HEK293T (cell line): ENCODE measurements at regions not wholly inside any gene's neighbourhood (a gene's known extent, or its start where the extent isn't known, plus 50 kb on each side); places are given as distances from the start of the nearest gene placed in this dataset.

Experiments used
- CTCF ChIA-PET: fragments of 350-600 bp; formaldehyde crosslinking; extraction: SDS; loops from one replicate; lab custom pipeline; 2021; ENCODE audit warnings: antibody characterized with exemption, inconsistent platforms; lab: Yijun Ruan, JAX
- POLR2A ChIA-PET: fragments of 350-600 bp; formaldehyde crosslinking; extraction: SDS; loops from one replicate; lab custom pipeline; 2020; ENCODE audit warnings: antibody characterized with exemption, inconsistent platforms; lab: Yijun Ruan, JAX
- DNase-seq: peaks from one replicate; pipeline ENCODE4 v3.0.0; 2012; ENCODE audit warnings: mixed read lengths; ENCODE audit errors: extremely low spot score
- ARNT ChIP-seq: fragments of 450-650 bp; IDR thresholded peaks from 2 replicates; pipeline ENCODE4 v1.6.1; 2017; ENCODE audit warnings: mild to moderate bottlenecking
- BHLHE40 ChIP-seq: fragments of 450-650 bp; IDR thresholded peaks from 2 replicates; pipeline ENCODE4 v1.6.1; 2016; ENCODE audit warnings: mild to moderate bottlenecking, moderate library complexity, borderline replicate concordance
- CTBP1 ChIP-seq: fragments of 450-650 bp; IDR thresholded peaks from 2 replicates; pipeline ENCODE4 v1.6.1; 2016; ENCODE audit warnings: borderline replicate concordance
- ELF4 ChIP-seq: fragments of 450-650 bp; IDR thresholded peaks from 2 replicates; pipeline ENCODE4 v1.6.1; 2017; ENCODE audit warnings: antibody characterized with exemption
- FOXA1 ChIP-seq: fragments of 450-650 bp; IDR thresholded peaks from 2 replicates; pipeline ENCODE4 v1.6.1; 2016; ENCODE audit warnings: mild to moderate bottlenecking
- FOXK2 ChIP-seq: fragments of 450-650 bp; IDR thresholded peaks from 2 replicates; pipeline ENCODE4 v1.6.1; 2016; ENCODE audit warnings: mild to moderate bottlenecking
- FOXM1 ChIP-seq: fragments of 450-650 bp; IDR thresholded peaks from 2 replicates; pipeline ENCODE4 v1.6.1; 2017; ENCODE audit warnings: mild to moderate bottlenecking, borderline replicate concordance
- HDGF ChIP-seq: fragments of 450-650 bp; IDR thresholded peaks from 2 replicates; pipeline ENCODE4 v1.6.1; 2017; ENCODE audit warnings: antibody characterized with exemption, borderline replicate concordance
- L3MBTL2 ChIP-seq: fragments of 450-650 bp; conservative IDR thresholded peaks from 2 replicates; pipeline ENCODE4 v1.6.1; 2016; ENCODE audit warnings: mild to moderate bottlenecking
- LEF1 ChIP-seq: fragments of 450-650 bp; IDR thresholded peaks from 2 replicates; pipeline ENCODE4 v1.6.1; 2017; ENCODE audit warnings: mild to moderate bottlenecking, borderline replicate concordance
- NFRKB ChIP-seq: fragments of 450-650 bp; IDR thresholded peaks from 2 replicates; pipeline ENCODE4 v1.6.1; 2016; ENCODE audit warnings: mild to moderate bottlenecking, moderate library complexity
- SP1 ChIP-seq: fragments of 450-650 bp; IDR thresholded peaks from 2 replicates; pipeline ENCODE4 v1.6.1; 2017
- SUZ12 ChIP-seq: fragments of 450-650 bp; IDR thresholded peaks from 2 replicates; pipeline ENCODE4 v1.6.1; 2016; ENCODE audit warnings: mild to moderate bottlenecking
- TARDBP ChIP-seq: fragments of 450-650 bp; IDR thresholded peaks from 2 replicates; pipeline ENCODE4 v1.6.1; 2016
- ZNF384 ChIP-seq: fragments of 450-650 bp; IDR thresholded peaks from 2 replicates; pipeline ENCODE4 v1.6.1; 2016
- TF ChIP-seq, protein P1 (sequence below): fragments of 450-650 bp; IDR thresholded peaks from 2 replicates; pipeline ENCODE4 v1.6.1; 2016

GRCh38 chr5:2415678-2416077 is 335.8 kb downstream of the IRX2 start:
- no peak for TF ChIP-seq FOXM1
- TF ChIP-seq NFRKB, result no peak
- TF ChIP-seq, protein P1, sequence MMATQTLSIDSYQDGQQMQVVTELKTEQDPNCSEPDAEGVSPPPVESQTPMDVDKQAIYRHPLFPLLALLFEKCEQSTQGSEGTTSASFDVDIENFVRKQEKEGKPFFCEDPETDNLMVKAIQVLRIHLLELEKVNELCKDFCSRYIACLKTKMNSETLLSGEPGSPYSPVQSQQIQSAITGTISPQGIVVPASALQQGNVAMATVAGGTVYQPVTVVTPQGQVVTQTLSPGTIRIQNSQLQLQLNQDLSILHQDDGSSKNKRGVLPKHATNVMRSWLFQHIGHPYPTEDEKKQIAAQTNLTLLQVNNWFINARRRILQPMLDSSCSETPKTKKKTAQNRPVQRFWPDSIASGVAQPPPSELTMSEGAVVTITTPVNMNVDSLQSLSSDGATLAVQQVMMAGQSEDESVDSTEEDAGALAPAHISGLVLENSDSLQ, result no peak
- no peak for TF ChIP-seq FOXK2
- TF ChIP-seq CTBP1, result no peak
- TF ChIP-seq SP1, result no peak
- TF ChIP-seq HDGF, result no peak
- no peak for TF ChIP-seq TARDBP
- no peak for TF ChIP-seq FOXA1
- TF ChIP-seq LEF1, result no peak
- POLR2A ChIA-PET, result no interaction called here
- CTCF ChIA-PET, result no interaction called here
- no peak for DNase-seq

GRCh38 chr5:2410451-2410850 is 341.0 kb downstream of the IRX2 start:
- DNase-seq, result no peak
- ChIA-PET POLR2A (no interaction called here), CTCF (no interaction called here)
- TF ChIP-seq L3MBTL2, result no peak
- no peak for TF ChIP-seq FOXA1
- no peak for TF ChIP-seq FOXM1
- TF ChIP-seq ZNF384, result no peak
- TF ChIP-seq TARDBP, result no peak
- TF ChIP-seq SP1, result no peak
- TF ChIP-seq, protein P1, result no peak
- no peak for TF ChIP-seq CTBP1
- TF ChIP-seq ARNT, result no peak

- TF ChIP-seq FOXK2, result no peak
- TF ChIP-seq SUZ12, result no peak
- TF ChIP-seq ELF4, result no peak
- no peak for TF ChIP-seq HDGF
- TF ChIP-seq LEF1, result no peak
- POLR2A ChIA-PET, result no interaction called here
- DNase-seq, result no peak
- CTCF ChIA-PET, result no interaction called here
These were observed 348.2 kb downstream of the IRX2 start for GRCh38 chr5:2403296-2403695.

- ChIA-PET POLR2A (no interaction called here), CTCF (no interaction called here)
- TF ChIP-seq NFRKB, result no peak
- no peak for TF ChIP-seq ELF4
- TF ChIP-seq CTBP1, result no peak
- TF ChIP-seq, protein P1, result no peak
- TF ChIP-seq SP1, result no peak
- no peak for DNase-seq
These were observed 351.7 kb downstream of the IRX2 start for GRCh38 chr5:2399804-2400203.

DNA sequence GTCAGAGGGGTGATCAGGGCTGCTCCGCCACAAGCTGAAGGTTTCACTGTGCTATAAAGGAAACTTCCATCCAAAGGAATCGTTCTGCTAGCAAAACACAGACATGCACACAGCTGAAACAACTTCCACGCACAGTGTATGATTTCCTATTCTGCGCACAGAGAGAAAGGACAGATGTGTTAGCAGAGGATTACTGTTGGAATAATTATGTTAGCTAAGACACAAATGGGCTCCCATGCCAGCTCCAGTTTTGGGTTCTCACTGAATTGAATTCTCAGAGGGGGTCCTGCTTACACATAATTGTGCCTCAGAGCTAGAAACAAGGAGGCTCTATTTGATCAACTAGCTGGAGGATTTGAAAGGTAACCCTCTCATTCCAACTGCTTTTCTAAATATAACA is 352.4 kb downstream of the IRX2 start:
- TF ChIP-seq, protein P1, result no peak
- POLR2A ChIA-PET, result no interaction called here
- DNase-seq, result no peak
- CTCF ChIA-PET, result no interaction called here

DNA sequence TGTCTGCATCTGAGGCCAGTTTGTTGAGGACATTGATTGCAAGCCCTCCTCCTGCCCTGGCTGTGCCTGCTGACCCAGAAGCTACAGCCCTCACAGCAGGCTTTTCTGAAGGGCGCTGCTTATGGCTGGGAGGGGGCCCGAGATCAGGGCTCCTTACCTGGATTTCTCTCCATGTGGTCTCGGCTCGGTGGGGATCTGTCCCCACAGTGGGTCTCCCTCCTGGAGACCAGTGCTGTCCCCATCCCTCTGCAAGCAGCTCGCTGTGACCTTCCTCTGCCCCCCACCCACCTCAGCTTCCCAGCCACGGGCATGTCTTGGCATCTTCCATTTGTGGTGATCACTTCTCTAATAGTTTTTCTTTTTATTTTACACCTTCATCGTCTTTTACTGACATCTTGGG is 357.9 kb downstream of the IRX2 start:
- no peak for DNase-seq
- ChIA-PET POLR2A (no interaction called here), CTCF (no interaction called here)
- no peak for TF ChIP-seq TARDBP
- no peak for TF ChIP-seq SP1
- no peak for TF ChIP-seq ZNF384
- TF ChIP-seq ELF4, result no peak
- TF ChIP-seq LEF1, result no peak
- no peak for TF ChIP-seq SUZ12
- no peak for TF ChIP-seq CTBP1
- TF ChIP-seq HDGF, result no peak
- TF ChIP-seq BHLHE40, result no peak
- TF ChIP-seq L3MBTL2, result no peak
- no peak for TF ChIP-seq ARNT

- TF ChIP-seq, protein P1, result no peak
- no peak for TF ChIP-seq CTBP1
- TF ChIP-seq LEF1, result no peak
- TF ChIP-seq FOXK2, result no peak
- no peak for TF ChIP-seq SUZ12
- TF ChIP-seq ZNF384, result no peak
- TF ChIP-seq TARDBP, result no peak
- TF ChIP-seq L3MBTL2, result no peak
- ChIA-PET POLR2A (no interaction called here), CTCF (no interaction called here)
- DNase-seq, result no peak
These were observed 359.9 kb downstream of the IRX2 start for GRCh38 chr5:2391566-2391965.
